HG03558 (cell line): ENCODE measurements at regions not wholly inside any gene's neighbourhood (a gene's known extent, or its start where the extent isn't known, plus 50 kb on each side); places are given as distances from the start of the nearest gene placed in this dataset.

ENCODE experiments used
- ATAC-seq: cut with Tn5 transposase; IDR thresholded peaks from one replicate; pipeline ENCODE4 v1.9.1; 2021; ENCODE audit warnings: moderate number of reproducible peaks; ENCODE audit not compliant: unreplicated experiment; ENCODE audit errors: extremely low read depth

- ATAC-seq: no peak
These were observed 335.7 kb upstream of the SHH start for GRCh38 chr7:156147756-156148504.

- ATAC-seq: no peak
These were observed 334.8 kb upstream of the SHH start for GRCh38 chr7:156147104-156147503.

DNA sequence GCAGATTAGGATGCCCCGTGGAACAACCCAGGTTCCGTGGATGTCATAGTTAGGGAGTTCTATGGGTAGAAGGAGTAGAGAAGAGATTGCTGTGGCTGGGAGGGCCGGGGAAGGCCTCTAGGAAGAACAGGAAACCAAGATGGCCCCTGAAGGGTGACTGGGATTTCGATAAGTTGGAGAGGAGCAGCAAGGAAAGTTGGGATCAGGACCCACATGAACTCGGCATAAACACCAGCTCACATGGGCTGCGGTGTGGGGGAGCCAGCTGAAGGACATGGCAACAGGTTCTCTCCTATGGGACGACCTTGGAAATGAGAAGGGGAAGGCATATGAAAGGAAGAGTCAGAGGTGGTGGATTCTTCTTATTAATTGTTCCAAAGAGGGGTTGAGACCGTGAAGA is 333.7 kb upstream of the SHH start:
- ATAC-seq: no peak

DNA sequence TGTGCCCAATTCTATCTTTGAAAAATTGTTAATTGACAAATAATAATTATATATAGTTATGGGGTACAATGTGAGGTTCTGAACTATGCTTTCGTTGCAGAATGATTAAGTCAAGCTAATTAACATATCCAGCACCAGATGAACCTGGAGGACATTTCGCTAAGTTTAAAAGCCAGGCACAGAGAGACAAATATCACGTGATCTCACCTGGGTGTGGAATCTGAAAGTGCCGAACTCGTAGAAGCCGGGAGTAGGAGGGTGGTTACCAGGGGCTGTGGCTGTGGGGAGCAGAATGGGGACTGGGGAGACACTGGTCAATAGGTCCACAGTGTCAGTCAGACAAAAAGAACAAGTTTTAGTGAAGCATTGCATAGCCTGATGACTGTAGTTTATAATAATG is 332.9 kb upstream of the SHH start:
- no peak for ATAC-seq

GRCh38 chr7:156143683-156144082 is 331.4 kb upstream of the SHH start:
- no peak for ATAC-seq

- ATAC-seq: no peak
These were observed 330.9 kb upstream of the SHH start for GRCh38 chr7:156143158-156143557.

DNA sequence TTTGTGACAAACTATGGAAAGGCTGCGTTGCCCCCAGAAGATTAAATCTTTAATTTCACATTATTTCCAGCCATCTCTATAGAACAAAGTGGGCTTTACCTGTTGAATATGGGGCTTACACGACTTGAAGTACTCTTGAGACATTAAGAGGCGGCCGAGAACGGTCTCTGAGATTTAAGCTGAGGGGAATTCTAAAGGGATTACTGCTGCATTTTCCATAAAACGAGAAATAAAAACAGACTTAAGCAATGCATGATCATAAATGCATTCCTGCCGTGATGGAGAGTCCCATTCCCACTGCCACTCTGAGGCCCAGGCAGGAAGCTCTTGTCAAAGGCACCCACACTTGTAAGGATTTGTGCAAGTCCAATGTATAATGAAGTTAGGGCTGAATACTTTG is 329.7 kb upstream of the SHH start:
- ATAC-seq: no peak

DNA sequence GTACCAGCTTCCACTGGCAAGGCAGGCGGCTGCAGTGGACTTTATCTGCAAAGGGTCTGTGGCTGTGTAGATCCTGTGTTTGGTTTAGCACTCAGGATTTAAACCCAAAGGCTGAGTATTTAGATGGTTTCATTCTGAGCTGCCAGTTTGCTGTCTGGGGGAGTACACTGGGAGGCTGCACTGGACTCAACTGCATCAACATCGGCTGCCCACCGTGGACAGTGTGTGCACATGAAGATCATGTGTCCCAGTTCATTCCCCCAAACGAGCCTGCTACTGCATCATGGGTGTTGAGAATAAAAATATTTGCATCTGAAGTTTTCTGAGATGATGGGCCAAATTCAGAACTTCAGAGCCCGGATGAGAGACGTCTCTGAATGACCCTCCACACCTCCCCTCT is 328.6 kb upstream of the SHH start:
- ATAC-seq: no peak

DNA sequence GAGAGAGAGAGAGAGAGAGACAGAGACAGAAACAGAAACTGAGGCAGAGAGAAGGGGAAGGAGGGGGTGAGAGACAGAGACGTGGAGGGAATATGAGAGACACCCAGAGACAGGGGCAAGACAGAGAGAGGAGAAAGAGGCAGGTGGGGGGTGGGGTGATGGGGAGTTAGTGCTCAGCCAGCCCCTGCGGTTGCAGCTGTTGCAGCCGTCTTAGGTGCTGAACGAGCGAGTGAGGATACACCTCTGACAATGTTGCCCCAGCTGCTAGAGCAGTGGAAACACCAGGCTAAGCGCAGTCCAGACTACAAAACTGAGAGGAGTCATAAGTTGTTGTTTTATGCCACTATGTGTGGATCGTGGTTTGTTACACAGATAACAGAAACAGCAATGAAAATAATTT is 328.2 kb upstream of the SHH start:
- ATAC-seq: no peak

GRCh38 chr7:156139633-156140032 is 327.4 kb upstream of the SHH start:
- ATAC-seq: no peak

DNA sequence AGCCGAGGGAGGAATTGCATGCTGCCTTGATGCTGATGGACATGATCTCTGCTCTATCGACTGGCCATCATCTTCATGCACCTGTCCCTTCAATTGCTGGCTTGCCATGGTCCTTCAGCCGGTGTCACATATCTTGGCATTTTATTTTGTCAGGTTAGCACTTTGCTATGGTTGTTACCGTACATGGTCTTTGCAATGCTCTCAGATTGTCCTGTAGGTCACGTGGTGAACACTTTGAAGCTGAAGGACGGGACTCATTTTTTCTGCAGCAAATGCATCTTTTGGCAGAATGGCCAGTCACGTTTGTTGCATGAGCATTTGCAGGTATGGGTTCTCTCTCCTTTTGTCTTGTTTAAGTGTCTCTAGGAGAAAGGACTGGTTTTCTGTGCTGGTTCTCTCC is 326.8 kb upstream of the SHH start:
- no peak for ATAC-seq

GRCh38 chr7:156131881-156132280 is 319.6 kb upstream of the SHH start:
- ATAC-seq: no peak

GRCh38 chr7:156129522-156129921 is 317.3 kb upstream of the SHH start:
- ATAC-seq: no peak

GRCh38 chr7:156128496-156128895 is 316.2 kb upstream of the SHH start:
- ATAC-seq: no peak

DNA sequence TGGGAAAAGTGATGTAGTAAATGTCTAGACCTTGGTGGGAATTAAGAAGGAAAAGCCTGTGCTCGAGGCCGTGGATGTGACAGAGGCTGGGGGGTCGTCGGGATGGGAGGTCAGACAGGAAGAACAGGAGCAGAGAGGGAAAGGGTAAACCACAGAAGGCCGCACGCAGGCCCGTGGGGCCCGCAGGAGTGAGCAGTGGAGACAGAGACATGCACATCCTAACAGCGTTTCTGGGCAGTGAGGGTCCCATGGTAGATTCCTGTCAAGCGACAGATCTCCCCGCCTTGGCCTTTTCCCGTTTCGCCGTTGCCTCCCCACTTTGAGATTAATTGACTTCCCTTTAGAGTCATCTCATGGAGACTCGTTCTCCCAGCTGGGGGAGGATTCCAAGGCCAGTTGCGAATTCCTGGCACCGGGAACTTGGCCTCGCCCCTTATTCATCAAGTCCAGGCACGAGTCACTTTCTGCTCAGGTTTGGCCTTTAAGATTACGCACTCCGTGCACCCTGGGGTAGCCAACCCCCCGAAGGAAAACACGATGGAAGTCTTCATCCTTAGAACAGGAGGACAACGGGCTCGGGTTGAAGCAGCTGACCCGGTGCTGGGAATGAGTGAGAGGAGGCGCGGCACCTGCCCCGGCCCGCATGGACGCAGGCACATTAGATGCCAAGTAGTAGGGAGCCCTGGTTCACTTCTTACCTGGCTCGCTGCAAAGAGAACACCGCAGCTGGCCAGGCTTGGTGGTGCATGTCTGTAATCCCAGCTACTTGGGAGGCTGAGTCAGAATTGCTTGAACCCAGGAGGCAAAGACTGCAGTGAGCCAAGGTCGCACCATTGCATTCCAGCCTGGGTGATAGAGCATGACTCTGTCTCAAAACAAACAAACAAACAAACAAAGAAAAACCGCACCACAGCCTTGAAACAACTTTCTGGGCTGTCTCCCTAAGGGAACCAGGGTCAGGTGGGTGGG is 315.2 kb upstream of the SHH start:
- no peak for ATAC-seq

DNA sequence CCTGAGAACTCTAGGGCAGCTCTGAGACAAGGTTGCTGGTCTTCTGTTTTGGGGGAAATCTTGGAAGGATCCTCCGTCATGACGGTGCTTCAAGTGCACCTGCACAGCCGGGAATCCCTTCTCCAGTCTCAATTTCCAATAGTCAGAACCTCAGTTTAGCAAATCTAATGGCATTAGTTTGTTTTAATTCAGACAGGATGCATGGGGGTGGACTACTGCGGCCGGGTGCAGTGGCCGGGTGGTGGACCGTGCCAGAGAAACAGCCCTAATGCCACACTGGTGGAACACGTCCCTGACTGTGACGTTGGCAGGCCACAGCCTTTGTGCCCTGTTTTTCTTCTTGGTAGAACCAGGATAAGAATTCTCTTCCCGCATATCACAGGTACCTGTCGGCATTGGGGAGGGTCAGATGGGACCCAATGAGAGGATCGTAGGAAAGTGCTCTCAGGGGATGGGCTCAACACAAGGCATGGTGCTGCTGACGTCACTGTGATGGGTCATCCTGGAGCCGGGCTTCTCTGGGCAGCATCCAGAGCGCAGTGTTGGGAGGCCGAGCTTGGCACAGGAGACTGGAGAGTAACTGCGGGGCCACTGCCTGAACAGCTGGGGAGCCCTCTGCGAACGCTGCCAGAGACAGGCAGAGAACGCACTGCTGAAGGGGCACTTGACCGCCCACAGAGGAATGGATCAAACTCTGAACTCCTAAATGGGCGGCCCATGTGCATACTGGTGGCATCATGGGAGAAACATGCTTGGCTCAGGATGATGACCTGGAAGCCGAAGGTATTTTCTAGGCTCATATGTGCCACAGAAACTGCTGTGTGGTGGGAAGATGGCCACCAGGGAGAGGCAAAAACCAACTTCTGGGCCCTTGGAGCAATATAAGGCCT is 313.8 kb upstream of the SHH start:
- no peak for ATAC-seq

GRCh38 chr7:156124356-156124755 is 312.1 kb upstream of the SHH start:
- ATAC-seq: no peak

DNA sequence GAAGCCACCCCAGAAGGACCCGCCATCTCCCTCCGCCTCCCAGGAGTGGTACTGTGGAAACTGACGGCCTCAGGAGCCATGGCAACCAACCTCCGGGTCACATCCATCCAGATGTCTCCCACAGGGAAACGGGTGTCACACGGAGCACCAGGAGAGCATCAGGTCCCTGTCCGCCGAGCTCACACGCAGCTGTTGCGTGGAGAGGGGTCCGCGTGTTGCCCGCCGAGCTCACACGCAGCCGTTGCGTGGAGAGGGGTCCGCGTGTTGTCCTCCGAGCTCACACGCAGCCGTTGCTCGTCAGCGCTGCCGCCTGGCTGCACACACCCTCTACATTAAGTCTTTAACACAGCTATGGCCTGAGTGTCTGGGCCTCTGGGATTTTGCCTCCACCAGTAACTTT is 311.1 kb upstream of the SHH start:
- ATAC-seq: no peak

DNA sequence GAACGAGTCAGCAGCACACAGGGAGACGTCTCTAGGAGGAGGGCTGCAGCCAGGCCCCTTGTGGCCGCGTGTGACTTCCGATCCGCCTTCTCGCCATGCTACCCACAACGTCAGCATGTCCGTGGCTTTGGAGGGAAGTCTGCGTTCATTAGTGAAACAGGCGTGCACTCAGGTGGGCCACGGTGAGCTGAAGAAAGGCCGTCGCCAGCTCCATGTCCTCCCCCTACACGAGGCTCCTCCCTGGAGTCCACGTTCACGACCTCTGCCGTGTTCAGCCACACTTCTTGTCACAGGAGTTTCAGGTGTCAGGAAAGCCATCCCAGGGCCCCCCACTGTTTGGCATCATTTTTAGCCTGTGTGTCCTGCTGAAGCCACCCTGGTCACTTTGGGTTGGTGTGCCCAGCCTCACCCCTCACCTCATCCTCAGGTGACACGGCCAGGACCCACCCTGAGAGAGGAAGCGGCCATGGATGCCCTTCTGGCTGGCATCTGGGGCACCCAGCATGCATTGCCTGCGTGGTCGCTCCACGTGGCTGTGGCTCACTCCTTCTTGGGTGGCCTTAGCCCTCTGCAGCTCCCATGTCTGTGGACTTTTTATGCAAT is 310.6 kb upstream of the SHH start:
- no peak for ATAC-seq

DNA sequence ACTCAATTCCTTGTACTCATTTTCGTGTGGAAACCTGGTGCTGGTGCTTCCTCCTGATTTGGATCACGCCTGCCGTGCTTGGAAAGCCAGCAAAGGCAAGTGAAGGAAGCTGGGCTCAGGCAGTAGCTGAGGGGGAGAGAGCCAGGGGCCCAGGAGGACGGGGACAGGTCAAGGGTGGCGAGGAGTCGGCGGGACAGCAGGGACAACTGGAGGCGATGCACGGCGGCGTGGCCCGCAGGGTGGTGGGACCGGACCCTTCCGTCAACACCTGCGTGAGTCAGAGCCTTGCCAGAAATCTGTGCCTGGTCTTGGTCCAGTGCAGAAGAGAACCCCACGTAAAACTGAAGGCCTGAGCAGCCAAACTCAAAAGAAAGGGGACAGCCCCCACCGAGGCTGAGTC is 309.7 kb upstream of the SHH start:
- ATAC-seq: no peak
